Right cardiac atrium (tissue), 5 donors: ENCODE measurements at regions not wholly inside any gene's neighbourhood (a gene's known extent, or its start where the extent isn't known, plus 50 kb on each side); places are given as distances from the start of the nearest gene placed in this dataset.

Experiments
- ATAC-seq, 2 donors: fragments of 200-7000 bp; cut with Tn5 transposase; one replicate each; pipeline versions ENCODE4 v1.8.0 to v1.9.1; 2020; ENCODE audit warnings: moderate library complexity in 2 of 2, mild to moderate bottlenecking in 1 of 2
- DNase-seq, 3 donors: peaks; one replicate each; pipeline ENCODE4 v3.0.0-alpha.2; 2020
- H3K27ac ChIP-seq: one replicate; pipeline ENCODE4 v1.5.1; 2013; ENCODE audit warnings: mild to moderate bottlenecking, low read length, control low read depth, moderate library complexity
- H3K27me3 ChIP-seq: one replicate; pipeline ENCODE4 v1.6.1; 2013; ENCODE audit not compliant: control insufficient read depth, insufficient read depth
- H3K4me1 ChIP-seq: one replicate; pipeline ENCODE4 v1.6.1; 2013; ENCODE audit warnings: low read length; ENCODE audit not compliant: control insufficient read depth, insufficient read depth
- H3K4me3 ChIP-seq: one replicate; pipeline ENCODE4 v1.5.1; 2013; ENCODE audit warnings: low read length, control low read depth
- H3K9me3 ChIP-seq: one replicate; pipeline ENCODE4 v1.6.1; 2013; ENCODE audit warnings: low read length; ENCODE audit not compliant: control insufficient read depth
- WGBS: extraction: QIAGEN DNeasy Blood & Tissue Kit; methylation state at CpG from one replicate; pipeline ENCODE4 v1.1.7; 2013; 5-methylcytosine and 5-hydroxymethylcytosine counted together
- intact Hi-C, 4 donors: fragments of 100-400 bp; cut with DNase I; formaldehyde crosslinking; loops; one replicate each; pipeline versions ENCODE4 v1.11.0 to v1.14.0; 2022 to 2023
- donor health status: healthy with polysubstance abuse.
- donor health status: DM: no; HTN: yes; CAD: no.
- donor health status: DM: no; HTN: no; CAD: no.
- donor health status: DM: no; HTN: yes; CAD: no; lungs with severe emphysema.
- donor health status: DM: yes; HTN: yes; CAD: no.

DNA sequence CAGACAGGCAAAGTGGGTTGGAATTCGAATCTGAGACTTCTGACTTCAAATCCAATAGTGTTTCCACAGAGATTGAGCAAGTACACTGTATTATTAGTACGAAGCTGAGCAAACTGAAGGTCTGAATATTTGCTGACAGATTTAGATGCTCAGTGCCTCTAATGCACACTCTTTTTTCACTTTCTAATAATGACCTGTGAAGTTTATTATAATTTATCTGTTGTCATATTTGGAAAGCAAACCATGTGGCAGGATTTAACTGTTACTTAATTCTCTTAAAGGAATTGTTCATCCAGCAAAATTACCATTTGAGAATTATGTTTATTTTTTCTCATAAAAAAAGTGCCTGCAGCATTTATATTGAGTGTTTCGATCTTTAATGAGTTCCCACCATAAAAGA is 277.3 kb downstream of the DMRT2 start:
- no peak overlapping the region for H3K27ac ChIP-seq
- H3K4me3 ChIP-seq = no peak overlapping the region
- no peaks in the 10 kb centered on the region for H3K27me3 ChIP-seq
- DNase-seq = no peak
- H3K4me1 ChIP-seq = no peaks in the 10 kb centered on the region
- no peak for ATAC-seq
- 67% methylated on average over 3 of the region's 3 CpGs for WGBS
- intact Hi-C loops = no loop called here
- H3K9me3 ChIP-seq = no peaks in the 10 kb centered on the region

DNA sequence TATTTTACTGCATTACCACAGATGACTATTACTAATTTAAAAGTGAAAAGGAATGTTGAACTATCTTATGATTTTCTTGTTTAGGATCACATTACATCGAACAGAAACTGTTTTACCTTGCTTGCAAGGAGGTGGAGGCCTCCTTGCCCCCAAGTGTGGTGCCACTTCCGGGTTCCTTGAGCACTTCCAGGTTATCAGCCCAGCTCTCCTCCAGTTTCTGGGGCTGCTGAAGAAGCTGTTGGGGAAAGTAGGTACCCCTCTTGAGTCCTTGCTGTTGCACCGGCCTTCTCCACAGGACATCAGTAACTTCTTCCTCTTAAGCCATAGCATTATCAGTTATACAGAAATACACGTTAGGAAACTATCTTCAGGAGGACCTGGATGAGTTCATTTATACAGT is 278.2 kb downstream of the DMRT2 start:
- Histone ChIP-seq H3K27me3 (no peaks in the 10 kb centered on the region), H3K9me3 (no peaks in the 10 kb centered on the region), H3K27ac (no peak overlapping the region), H3K4me1 (no peaks in the 10 kb centered on the region), H3K4me3 (no peak overlapping the region)
- DNase-seq (no peak), ATAC-seq (no peak)
- intact Hi-C loops = no loop called here
- 71% methylated on average over 4 of the region's 4 CpGs for WGBS

DNA sequence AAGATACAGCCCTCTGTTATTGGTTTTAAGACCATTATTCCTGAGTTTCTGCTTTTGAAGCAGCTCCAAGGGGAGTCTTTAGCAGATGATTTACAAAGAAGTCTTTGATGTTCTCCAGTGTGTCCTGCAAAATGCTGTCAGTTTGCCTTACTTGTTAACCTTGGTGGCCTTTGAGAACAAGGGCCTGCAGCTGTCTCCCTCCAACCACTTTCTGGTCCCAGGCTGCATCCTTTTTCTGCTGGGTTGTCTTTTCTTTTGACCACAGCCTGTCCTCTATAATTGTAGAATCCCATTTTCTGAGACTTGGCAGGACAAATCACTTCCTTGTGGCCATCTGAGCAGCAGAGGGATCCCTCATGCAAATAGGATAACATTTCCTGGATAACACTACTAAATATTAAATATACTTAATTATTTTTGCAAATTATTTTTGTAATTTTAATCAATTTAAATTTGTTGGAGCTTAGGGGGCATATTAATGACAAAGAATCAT is 281.4 kb downstream of the DMRT2 start:
- H3K4me1 ChIP-seq = no peaks in the 10 kb centered on the region
- no peak overlapping the region for H3K27ac ChIP-seq
- ATAC-seq (no peak), DNase-seq (no peak)
- intact Hi-C loops = no loop called here
- H3K27me3 ChIP-seq = no peaks in the 10 kb centered on the region
- no peaks in the 10 kb centered on the region for H3K9me3 ChIP-seq
- no peak overlapping the region for H3K4me3 ChIP-seq

DNA sequence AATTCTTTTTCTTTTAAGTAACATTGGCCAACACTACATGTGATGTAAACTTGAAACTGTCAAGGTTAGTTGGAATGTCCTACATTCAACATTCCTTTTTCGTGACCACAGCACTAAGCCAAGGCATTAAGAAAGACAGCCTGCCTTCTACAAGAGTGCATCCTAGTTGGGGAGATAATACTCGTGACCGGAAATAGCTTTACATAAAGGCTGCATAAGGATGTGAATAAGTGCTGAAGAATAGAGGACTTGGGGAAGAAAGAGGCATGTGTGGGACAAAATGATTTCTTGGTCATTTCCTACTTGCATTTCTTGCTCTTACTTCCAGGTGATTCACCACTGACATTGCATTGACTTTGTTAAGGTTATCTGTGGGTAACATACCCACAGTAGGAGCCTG is 282.0 kb downstream of the DMRT2 start:
- Histone ChIP-seq H3K9me3 (no peaks in the 10 kb centered on the region), H3K4me1 (no peaks in the 10 kb centered on the region), H3K4me3 (no peak overlapping the region), H3K27me3 (no peaks in the 10 kb centered on the region), H3K27ac (no peak overlapping the region)
- 54% methylated on average over 3 of the region's 3 CpGs for WGBS
- ATAC-seq = no peak
- intact Hi-C loops = no loop called here
- DNase-seq = no peak

DNA sequence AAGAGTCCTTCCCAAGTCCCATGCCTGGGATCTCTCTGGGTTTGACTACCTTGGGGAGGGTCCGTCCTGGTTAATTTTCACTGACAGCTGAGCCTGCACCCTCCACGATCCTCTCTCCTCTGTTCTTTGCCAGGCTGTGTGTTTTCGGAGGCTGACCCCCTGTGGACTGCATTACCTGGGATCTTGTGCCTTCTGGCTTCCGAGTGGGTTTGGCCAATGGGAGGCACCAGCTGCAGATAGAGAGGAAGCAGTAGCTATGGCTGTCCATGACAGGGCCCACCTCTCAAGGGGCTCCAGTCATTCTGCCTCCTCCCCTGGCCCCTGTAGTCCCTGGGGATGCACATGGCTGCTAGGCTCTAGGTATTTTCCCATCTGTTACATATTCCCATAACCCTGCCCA is 285.0 kb downstream of the DMRT2 start:
- no peaks in the 10 kb centered on the region for H3K27me3 ChIP-seq
- no peaks in the 10 kb centered on the region for H3K4me1 ChIP-seq
- peak in 1 of 2 donors; percentile 19 for ATAC-seq
- intact Hi-C loops = no loop called here
- H3K4me3 ChIP-seq = no peak overlapping the region
- no peak for DNase-seq
- H3K27ac ChIP-seq = no peak overlapping the region
- 68% methylated on average over 4 of the region's 4 CpGs for WGBS
- H3K9me3 ChIP-seq = no peaks in the 10 kb centered on the region

DNA sequence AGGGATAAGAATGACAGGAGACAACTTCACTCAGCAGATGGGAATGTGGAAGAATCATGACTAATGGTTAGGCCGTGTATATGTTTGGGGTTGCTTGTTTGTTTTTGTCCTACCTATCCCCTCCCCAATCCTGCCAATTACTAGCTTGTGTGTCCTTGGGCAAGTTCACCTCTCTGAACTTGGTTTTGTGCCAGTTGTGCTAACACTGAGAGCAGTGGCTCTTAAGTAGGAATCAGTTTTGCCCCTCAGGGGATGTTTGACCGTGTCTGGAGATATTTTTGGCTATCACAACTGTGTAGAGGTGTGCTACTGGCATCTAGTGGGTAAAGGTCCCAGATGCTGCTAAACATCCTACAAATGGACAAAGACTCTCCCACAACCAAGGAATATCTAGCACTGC is 287.0 kb downstream of the DMRT2 start:
- 39% methylated on average over 2 of the region's 2 CpGs for WGBS
- H3K9me3 ChIP-seq = no peaks in the 10 kb centered on the region
- H3K4me3 ChIP-seq = no peak overlapping the region
- no peaks in the 10 kb centered on the region for H3K4me1 ChIP-seq
- ATAC-seq = no peak
- no peaks in the 10 kb centered on the region for H3K27me3 ChIP-seq
- DNase-seq = no peak
- H3K27ac ChIP-seq = no peak overlapping the region
- intact Hi-C loops = no loop called here

DNA sequence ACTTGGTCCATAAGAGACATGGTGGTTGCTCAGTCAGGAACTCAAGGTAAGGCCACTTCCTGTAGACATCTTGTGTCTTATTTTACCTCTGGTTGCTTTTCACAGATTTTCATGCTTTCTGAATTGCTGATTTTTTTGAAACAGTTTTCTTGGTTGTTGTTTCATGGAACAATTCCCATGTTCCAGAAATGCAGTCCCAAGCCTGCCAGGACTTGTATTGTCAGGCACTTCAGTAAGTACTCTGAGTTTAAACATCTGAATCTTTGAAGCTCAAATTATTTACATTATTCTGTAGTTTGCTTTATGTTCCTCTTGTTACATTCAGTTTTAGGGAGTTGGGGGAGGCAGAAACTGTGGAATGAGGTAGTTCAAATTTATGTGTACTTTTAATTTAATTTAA is 290.2 kb downstream of the DMRT2 start:
- H3K4me3 ChIP-seq = no peak overlapping the region
- no peaks in the 10 kb centered on the region for H3K4me1 ChIP-seq
- no peak overlapping the region for H3K27ac ChIP-seq
- intact Hi-C loops = no loop called here
- no peak for ATAC-seq
- H3K27me3 ChIP-seq = no peaks in the 10 kb centered on the region
- no peaks in the 10 kb centered on the region for H3K9me3 ChIP-seq
- DNase-seq = no peak

DNA sequence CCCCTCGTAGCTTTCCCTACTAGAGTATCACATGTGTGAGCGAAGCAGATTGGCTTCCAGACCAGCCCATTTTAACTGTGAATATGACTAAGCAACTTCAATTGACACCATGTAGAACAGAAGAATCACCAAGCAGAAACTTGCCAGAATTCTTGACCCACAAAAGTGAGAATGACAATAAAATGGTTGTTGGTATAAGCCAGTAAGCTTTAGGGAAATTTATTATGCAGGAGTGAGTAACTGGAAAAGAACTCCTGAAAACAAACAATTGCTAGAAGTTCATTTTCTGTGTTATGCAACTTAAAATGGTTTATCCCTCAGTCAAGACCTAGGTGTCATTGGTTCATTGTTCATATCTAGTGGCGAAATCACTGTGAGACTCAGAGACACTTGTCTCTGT is 303.1 kb downstream of the DMRT2 start:
- Histone ChIP-seq H3K4me3 (no peak overlapping the region), H3K27me3 (no peaks in the 10 kb centered on the region), H3K27ac (no peak overlapping the region), H3K4me1 (no peaks in the 10 kb centered on the region), H3K9me3 (no peaks in the 10 kb centered on the region)
- DNase-seq (no peak), ATAC-seq (no peak)
- intact Hi-C loops = no loop called here
- WGBS = 58% methylated on average over 3 of the region's 3 CpGs

DNA sequence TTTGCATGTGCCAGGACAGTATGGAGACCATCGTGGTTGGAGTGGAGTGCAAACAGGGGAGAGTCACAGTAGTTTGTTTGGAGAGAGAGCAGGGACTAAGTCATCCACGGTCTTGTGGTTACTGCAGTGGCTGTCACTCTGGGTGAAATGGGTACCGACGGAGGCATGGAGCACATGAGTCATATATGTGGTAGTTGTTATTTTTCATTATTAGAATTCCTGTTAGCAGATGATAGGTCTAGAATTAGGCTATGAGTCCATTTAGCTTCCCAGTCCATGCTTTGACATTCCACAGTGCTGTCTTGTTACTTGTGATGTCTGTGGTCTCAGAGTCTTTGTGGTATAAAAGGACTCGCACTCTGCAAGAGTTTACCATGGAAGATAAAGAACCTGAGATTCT is 303.9 kb downstream of the DMRT2 start:
- Histone ChIP-seq H3K4me1 (no peaks in the 10 kb centered on the region), H3K27ac (no peak overlapping the region), H3K27me3 (no peaks in the 10 kb centered on the region), H3K4me3 (no peak overlapping the region), H3K9me3 (no peaks in the 10 kb centered on the region)
- WGBS = 77% methylated on average over 5 of the region's 5 CpGs
- DNase-seq = no peak
- intact Hi-C loops = no loop called here
- no peak for ATAC-seq

DNA sequence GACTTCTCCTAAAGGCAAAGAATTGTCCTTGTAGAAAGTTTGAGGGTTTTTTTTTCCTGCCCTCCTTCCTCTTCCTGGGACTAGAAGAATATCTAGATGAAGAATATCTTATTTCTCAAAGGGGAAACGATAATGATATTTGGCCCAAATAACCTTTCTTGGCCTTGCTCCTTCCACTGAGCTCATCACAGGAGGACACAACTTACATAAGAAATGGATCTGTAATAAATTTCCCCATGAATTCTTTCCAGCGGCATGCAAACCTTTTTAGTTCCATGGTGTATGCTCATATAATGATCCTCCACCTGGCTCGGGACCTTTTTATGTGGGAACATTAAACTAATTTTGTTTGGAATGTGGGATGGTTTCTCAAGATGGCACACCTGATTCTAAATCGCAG is 304.4 kb downstream of the DMRT2 start:
- H3K4me3 ChIP-seq = no peak overlapping the region
- H3K9me3 ChIP-seq = no peaks in the 10 kb centered on the region
- 78% methylated on average over 4 of the region's 4 CpGs for WGBS
- no peaks in the 10 kb centered on the region for H3K4me1 ChIP-seq
- intact Hi-C loops = no loop called here
- DNase-seq (no peak), ATAC-seq (no peak)
- no peaks in the 10 kb centered on the region for H3K27me3 ChIP-seq
- H3K27ac ChIP-seq = no peak overlapping the region

DNA sequence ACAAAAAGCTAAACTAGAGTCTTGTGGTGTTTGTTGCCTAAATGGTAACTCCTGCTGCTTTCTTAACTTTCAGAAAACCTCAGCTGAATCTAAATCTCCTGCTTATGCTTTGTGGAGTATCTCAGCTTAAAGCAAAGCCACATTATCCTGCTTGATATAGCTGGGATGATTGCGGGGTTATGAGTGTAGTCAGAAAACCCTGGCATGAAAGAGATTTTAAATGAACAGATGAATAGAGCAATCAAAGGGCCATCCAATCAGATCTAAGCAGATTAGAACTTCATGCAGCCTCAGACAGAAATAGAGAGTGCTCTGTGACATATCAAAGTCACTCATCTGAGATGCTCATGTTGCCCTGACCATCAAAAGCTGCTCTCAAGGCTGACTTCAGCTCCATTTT is 305.5 kb downstream of the DMRT2 start:
- Histone ChIP-seq H3K27me3 (no peaks in the 10 kb centered on the region), H3K4me1 (no peaks in the 10 kb centered on the region), H3K9me3 (no peaks in the 10 kb centered on the region), H3K4me3 (no peak overlapping the region), H3K27ac (no peak overlapping the region)
- 61% methylated on average over 1 of the region's 1 CpG for WGBS
- intact Hi-C loops = no loop called here
- ATAC-seq (no peak), DNase-seq (no peak)

DNA sequence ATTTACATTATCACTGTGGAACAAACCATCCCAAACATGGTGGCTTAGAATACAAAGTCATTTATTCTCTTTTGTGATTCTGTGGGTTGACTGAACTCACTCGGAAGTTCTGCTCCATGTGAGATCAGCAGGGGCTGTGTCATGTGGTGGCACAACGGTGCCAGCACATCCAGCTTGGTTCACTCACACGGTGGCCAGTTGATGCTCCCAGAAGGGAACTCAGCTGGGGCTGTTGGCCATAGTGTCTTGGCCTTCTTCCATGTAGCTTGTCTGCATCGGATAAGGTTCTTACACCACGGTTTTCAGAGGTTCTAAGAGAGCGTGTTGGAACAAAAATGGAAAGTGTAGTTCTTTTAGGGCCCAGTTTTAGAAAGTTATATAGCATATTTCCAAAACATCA is 312.7 kb downstream of the DMRT2 start:
- 56% methylated on average over 6 of the region's 6 CpGs for WGBS
- Histone ChIP-seq H3K27me3 (no peaks in the 10 kb centered on the region), H3K9me3 (no peaks in the 10 kb centered on the region), H3K27ac (no peak overlapping the region), H3K4me3 (no peak overlapping the region), H3K4me1 (no peaks in the 10 kb centered on the region)
- intact Hi-C loops = no loop called here
- DNase-seq = peak; percentile 15 to 63 (median 50)
- no peak for ATAC-seq
